RCC 7860 (cell line): ENCODE measurements at regions not wholly inside any gene's neighbourhood (a gene's known extent, or its start where the extent isn't known, plus 50 kb on each side); places are given as distances from the start of the nearest gene placed in this dataset.

ENCODE experiments used
- DNase-seq: peaks from one replicate; pipeline ENCODE4 v3.0.0-alpha.2; 2015; ENCODE audit warnings: low spot score
- FAIRE-seq: peaks from 2 replicates; lab custom pipeline; 2012; peaks lifted over from hg19 to GRCh38; lab: Jason Lieb, UNC

- DNase-seq (no peak), FAIRE-seq (no peak)
Observed at GRCh38 chr3:43183456-43183855, 77.6 kb upstream of the POMGNT2 start.

DNA sequence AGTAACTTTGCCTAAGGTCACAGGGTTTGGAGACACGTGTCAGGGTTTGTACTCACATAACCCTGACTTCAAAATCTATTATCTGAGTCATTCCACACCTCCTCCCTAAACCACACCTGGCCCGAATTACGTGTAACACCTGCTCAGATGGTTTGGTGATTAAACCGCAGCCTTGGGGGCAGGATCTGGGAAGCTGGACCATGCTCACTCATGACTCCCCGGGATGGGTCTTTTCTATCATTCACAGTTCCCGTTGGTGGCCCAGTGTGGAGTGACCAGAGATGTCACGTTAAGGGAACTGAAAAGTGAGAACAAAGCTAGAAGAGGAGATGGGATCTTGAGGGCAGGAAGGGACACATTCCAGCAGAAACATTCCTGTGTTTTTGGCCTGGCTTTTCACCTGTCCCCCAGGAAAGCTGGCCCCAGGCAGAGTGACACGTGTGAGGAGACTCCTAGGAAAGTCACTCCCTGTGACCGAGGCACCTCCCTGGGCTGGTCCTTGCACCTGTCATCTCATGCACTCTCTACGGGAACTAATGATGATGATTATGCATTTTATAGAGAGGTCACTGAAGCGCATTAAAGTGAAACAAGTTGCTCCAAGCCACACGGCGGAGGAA is 75.4 kb upstream of the POMGNT2 start:
- FAIRE-seq (no peak), DNase-seq (no peak)

DNA sequence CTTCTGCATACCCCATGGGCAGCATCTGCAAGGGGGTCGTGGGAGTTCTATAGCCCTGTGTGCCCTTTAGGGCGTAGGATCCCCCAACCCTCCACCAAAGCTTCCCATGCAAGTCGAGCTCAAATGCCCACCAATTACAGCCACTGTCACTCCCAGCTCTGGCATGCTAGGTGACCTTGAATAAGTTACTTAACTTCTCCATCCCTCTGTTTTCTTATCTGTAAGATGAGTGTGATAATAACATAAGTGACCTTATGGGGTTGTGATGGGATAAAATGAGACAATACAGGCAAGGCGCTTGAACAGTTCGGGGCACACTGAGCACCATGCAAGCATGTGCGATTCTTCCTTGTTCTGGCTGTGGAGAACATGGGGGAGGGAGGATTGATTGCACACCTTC is 74.8 kb upstream of the POMGNT2 start:
- FAIRE-seq = no peak
- no peak for DNase-seq

- FAIRE-seq (peak; percentile 26), DNase-seq (peak; percentile 64)
Observed at GRCh38 chr3:43180027-43180426, 74.1 kb upstream of the POMGNT2 start.

GRCh38 chr3:43178891-43179366 is 73.0 kb upstream of the POMGNT2 start:
- FAIRE-seq = peak; percentile 91
- DNase-seq = peak; percentile 84

- DNase-seq (peak; percentile 73), FAIRE-seq (peak; percentile 80)
Observed at GRCh38 chr3:43177085-43177484, 71.2 kb upstream of the POMGNT2 start.

DNA sequence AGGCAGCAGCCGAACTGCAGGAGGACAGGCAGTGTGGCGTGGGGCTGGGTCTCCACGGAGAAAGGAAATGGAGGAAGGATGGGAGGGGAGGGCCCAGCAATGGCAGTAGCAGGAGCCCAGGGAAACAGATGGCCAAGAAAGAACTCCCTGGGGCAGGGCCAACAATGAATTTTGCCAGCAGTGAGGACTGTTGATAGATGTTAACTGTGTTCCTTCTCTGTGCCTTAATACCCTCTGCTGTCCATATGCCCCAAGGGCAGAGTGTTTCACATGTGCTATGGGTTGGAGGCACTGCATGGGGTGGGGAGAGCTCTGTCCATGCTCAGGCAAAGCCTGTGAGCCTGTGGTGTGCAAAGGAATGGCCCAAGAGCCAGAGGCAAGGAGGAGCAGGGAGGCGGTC is 70.8 kb upstream of the POMGNT2 start:
- FAIRE-seq (no peak), DNase-seq (no peak)

- no peak for DNase-seq
- no peak for FAIRE-seq
Observed at GRCh38 chr3:43175541-43175940, 69.7 kb upstream of the POMGNT2 start.

- no peak for FAIRE-seq
- DNase-seq = no peak
Observed at GRCh38 chr3:43173949-43174348, 68.1 kb upstream of the POMGNT2 start.

GRCh38 chr3:43171748-43172147 is 65.9 kb upstream of the POMGNT2 start:
- FAIRE-seq = peak; percentile 32
- DNase-seq = no peak

- FAIRE-seq = no peak
- DNase-seq = no peak
Observed at GRCh38 chr3:43170553-43170952, 64.7 kb upstream of the POMGNT2 start.

DNA sequence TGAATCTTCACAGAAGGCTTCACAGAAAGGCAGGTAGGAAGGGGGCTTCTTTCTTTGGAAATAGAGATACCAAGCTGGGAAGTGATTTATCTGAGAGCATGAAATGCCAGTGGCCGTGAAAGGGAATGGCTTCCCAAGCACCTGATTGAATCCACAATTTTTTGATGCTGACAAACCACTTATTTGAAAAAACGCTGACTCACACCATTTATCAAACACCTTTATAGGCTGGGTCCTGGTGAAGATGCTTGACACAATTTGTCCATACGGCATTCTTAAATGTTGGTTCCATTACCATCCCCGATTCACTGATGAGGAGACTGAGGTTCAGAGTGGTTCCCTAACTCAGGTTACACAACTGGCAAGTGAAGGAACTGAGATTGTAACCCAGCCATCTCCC is 64.1 kb upstream of the POMGNT2 start:
- no peak for FAIRE-seq
- no peak for DNase-seq

DNA sequence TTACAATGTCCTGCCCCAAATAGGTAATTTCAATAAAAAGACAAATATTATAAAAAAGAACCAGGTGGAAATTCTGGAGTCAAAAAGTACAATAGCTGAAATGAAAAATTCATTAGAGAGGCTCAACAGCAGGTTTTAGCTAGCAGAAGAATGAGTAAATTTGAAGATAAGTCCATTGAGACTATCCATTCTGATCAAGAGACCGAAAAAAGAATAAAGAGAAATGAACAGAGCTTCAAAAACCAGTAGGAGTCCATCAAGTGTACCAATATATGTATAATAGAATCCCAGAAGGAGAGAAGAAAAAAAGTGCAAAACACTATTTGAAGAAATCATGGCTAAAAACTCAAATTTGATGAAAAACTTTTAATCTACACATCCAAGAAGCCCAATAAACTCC is 60.5 kb upstream of the POMGNT2 start:
- FAIRE-seq (no peak), DNase-seq (no peak)

GRCh38 chr3:43165786-43166185 is 59.9 kb upstream of the POMGNT2 start:
- no peak for FAIRE-seq
- DNase-seq = no peak

- FAIRE-seq (no peak), DNase-seq (no peak)
Observed at GRCh38 chr3:43163895-43164493, 58.1 kb upstream of the POMGNT2 start.

DNA sequence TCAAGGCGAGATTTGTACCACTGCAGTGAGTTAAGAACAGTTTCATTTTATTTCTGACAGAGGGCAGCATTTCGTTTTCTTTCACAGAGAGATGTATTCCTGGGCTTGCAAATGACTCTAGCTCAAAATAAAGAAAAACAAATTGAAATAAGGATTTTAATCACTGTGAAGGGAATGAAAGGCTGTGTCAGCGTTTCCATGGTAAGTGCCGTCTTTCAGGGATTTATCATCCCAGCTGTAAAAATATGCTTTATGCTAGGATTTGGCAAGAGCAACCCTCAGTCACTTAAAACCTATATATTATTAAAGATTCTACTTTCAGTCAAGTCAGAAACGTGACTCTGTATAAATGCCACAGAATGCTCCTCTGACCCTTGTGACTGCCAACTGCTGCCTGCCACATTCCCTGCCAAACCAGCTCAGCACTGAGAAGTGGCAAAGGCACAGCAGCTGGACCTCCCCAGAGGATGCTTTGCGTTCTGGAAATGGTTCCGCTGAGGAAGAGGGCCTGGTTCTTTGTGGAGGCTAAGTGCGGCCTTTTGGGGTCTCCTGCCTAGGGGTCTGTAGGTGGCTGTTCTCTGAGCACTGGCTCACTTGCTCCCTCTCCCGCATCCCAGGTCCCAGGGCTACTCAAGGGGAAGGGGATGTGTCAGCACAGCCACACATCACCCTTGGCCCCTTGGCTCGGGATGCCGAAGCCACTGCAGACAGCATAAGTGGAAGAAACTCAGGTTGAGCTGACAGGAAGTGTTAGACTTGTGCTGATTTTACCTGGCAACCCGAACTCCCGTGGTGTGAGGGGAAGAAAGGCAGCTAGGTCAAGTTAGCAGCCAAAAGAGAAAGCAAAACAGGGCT is 56.6 kb upstream of the POMGNT2 start:
- FAIRE-seq (no peak), DNase-seq (no peak)

DNA sequence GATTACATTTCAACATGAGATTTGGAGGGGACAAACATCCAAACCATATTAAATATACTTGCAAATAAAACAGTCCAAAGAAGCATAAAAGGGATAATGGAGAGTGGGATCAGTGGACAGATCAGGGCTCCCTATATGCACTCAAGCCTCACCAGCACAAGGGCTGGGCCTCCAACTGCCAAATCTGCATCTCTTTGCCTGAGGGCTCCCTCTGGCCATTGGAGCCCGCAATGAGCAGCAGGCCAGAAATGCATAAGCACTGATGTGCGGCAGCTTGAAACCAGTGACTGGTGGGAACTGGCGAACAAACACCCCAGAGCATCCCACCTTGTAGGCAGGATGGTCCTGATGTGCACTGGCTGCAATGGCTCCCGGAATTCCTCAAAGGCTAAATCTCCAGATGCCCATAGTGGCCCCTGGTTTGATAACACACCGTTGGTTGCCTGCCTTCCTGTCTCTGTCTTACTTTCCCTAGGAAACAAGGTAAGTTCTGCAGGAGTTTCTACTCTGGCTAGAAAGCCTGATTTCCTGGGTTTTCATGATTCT is 55.9 kb upstream of the POMGNT2 start:
- DNase-seq = no peak
- FAIRE-seq = no peak

- no peak for FAIRE-seq
- DNase-seq = no peak
Observed at GRCh38 chr3:43160664-43161063, 54.8 kb upstream of the POMGNT2 start.

DNA sequence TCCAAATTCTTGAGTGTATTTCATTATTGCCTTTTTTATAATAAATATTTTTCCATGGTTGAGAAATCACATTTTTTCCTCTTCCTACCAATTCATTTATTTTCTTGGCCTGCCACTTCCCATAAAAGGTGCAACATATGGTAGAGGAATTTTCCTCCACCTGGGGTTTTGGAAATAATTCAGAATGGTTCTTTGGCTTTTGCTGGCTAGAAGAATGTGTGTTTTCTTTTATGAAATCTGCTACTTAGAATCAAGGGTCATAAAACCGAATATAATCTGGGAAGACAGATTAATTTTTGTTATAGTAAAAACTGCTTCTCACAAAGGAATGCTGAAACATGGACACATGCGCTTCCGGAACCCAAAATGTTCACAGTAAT is 54.0 kb upstream of the POMGNT2 start:
- no peak for FAIRE-seq
- no peak for DNase-seq

- no peak for FAIRE-seq
- DNase-seq = no peak
Observed at GRCh38 chr3:43159131-43159875, 53.4 kb upstream of the POMGNT2 start.
